ENCODE measurements at regions not wholly inside any gene's neighbourhood (a gene's known extent, or its start where the extent isn't known, plus 50 kb on each side); places are given as distances from the start of the nearest gene placed in this dataset.

GRCh38 chr19:28416245-28416644 lies 796.7 kb downstream of the UQCRFS1 start:
- no peak overlapping the region for H3K27ac ChIP-seq (ENCODE audit: control insufficient read depth, insufficient read depth)
- TF ChIP-seq GATAD2B (conservative IDR thresholded peaks at IDR 0.05; ENCODE audit: low read depth), result no peak
- no peak for TF ChIP-seq YBX1 (IDR thresholded peaks at IDR 0.05)
- TF ChIP-seq MAX (IDR thresholded peaks at IDR 0.05; ENCODE audit: low read depth, low read length), result no peak
- TF ChIP-seq SUZ12 (IDR thresholded peaks at IDR 0.05; ENCODE audit: unreplicated experiment), result no peak
- no peak for TF ChIP-seq DPF2 (IDR thresholded peaks at IDR 0.05)
- TF ChIP-seq RAD21 (IDR thresholded peaks at IDR 0.05; ENCODE audit: insufficient read depth, low read depth, low read length), result no peak
- TF ChIP-seq ZBTB40 (IDR thresholded peaks at IDR 0.05; ENCODE audit: borderline replicate concordance), result no peak
- no peak for TF ChIP-seq IKZF1 (conservative IDR thresholded peaks at IDR 0.05)
- TF ChIP-seq JUNB (IDR thresholded peaks at IDR 0.05), result no peak
- no peak for TF ChIP-seq MYC (IDR thresholded peaks at IDR 0.05; ENCODE audit: insufficient read depth, insufficient read length, insufficient replicate concordance, low read length, severe bottlenecking)
- TF ChIP-seq TCF7 (IDR thresholded peaks at IDR 0.05; ENCODE audit: borderline replicate concordance), result no peak
- no peak for TF ChIP-seq PAX5 (IDR thresholded peaks at IDR 0.05; ENCODE audit: borderline replicate concordance, low read depth, low read length)
- TF ChIP-seq EP300 (IDR thresholded peaks at IDR 0.05; ENCODE audit: borderline replicate concordance in 1 of 2, control insufficient read depth in 1 of 2, low read depth in 2 of 2, low read length in 2 of 2), result no peak
- no peak for TF ChIP-seq CBFB (IDR thresholded peaks at IDR 0.05; ENCODE audit: low read depth)
- no peaks in the 10 kb centered on the region for H3K27me3 ChIP-seq (replicated peaks in 1 of 2; ENCODE audit: control insufficient read depth in 2 of 2, insufficient read depth in 2 of 2, low read length in 1 of 2)
- BruUV-seq (replicated peaks), result no TSS peak
- SMC1A ChIA-PET (ENCODE audit: uncharacterized antibody, unreplicated experiment), result no interaction called here
- in situ Hi-C loops (cut with MboI), result no loop called here
- H3K9ac ChIP-seq (ENCODE audit: control insufficient read depth, insufficient read depth, low read length), result no peak overlapping the region
- intact Hi-C loops (cut with micrococcal nuclease; ENCODE audit: unreplicated experiment), result no loop called here
- no peaks in the 10 kb centered on the region for H3K79me2 ChIP-seq (ENCODE audit: control insufficient read depth, insufficient read depth, low read length)
- H4K20me1 ChIP-seq (ENCODE audit: control insufficient read depth, insufficient read depth), result no peaks in the 10 kb centered on the region
- no peak for ATAC-seq
- no peak overlapping the region for H2AFZ ChIP-seq (ENCODE audit: control insufficient read depth, low read depth, low read length)
- CTCF ChIA-PET, result no interaction called here
- WGBS (ENCODE audit: insufficient coverage, insufficient replicate concordance, low lambda C conversion rate, missing lambda C conversion rate), result 81% methylated on average over 1 of the region's 1 CpG
- H3K4me1 ChIP-seq (ENCODE audit: control insufficient read depth, insufficient read depth, low read length), result no peaks in the 10 kb centered on the region
- POLR2A ChIA-PET, result no interaction called here
- RAD21 ChIA-PET (ENCODE audit: unreplicated experiment), result no interaction called here
- FAIRE-seq, result no peak
- no peak overlapping the region for H3K4me2 ChIP-seq (ENCODE audit: control insufficient read depth, insufficient read depth)
- no peaks in the 10 kb centered on the region; the same call in 2 of the 3 replicates for H3K9me3 ChIP-seq (replicated peaks; ENCODE audit: control insufficient read depth, insufficient read depth, low read length)
- H3K36me3 ChIP-seq (ENCODE audit: control insufficient read depth in 2 of 2, insufficient read depth in 2 of 2, low read length in 1 of 2), result no peaks in the 10 kb centered on the region
- no peak overlapping the region for H3K4me3 ChIP-seq
- no peak for DNase-seq (ENCODE audit: low read depth, low spot score)
